Suppressor macrophage (primary cell): ENCODE measurements at regions not wholly inside any gene's neighbourhood (a gene's known extent, or its start where the extent isn't known, plus 50 kb on each side); places are given as distances from the start of the nearest gene placed in this dataset.
A peak's percentile ranks its signal among the peaks of the same experiment; 100 is the strongest.
"Not testable (repeated sequence)": the region's sequence is repeated elsewhere in the genome, so short reads cannot be mapped to it uniquely, and the experiment has no call there.

Experiments used
- DNase-seq, 4 experiments: peaks; one replicate each; pipeline ENCODE4 v3.0.0-alpha.2; 2020 to 2022

- no peak for DNase-seq
Observed at GRCh38 chr2:239566162-239566994, 165.6 kb upstream of the HDAC4 start.

- no peak for DNase-seq
Observed at GRCh38 chr2:239564587-239564986, 163.8 kb upstream of the HDAC4 start.

- no peak for DNase-seq
Observed at GRCh38 chr2:239563561-239563960, 162.7 kb upstream of the HDAC4 start.

GRCh38 chr2:239561446-239562001 lies 160.7 kb upstream of the HDAC4 start:
- no peak for DNase-seq

- no peak for DNase-seq
Observed at GRCh38 chr2:239559417-239560261, 158.8 kb upstream of the HDAC4 start.

- no peak for DNase-seq
Observed at GRCh38 chr2:239558661-239559060, 157.8 kb upstream of the HDAC4 start.

DNA sequence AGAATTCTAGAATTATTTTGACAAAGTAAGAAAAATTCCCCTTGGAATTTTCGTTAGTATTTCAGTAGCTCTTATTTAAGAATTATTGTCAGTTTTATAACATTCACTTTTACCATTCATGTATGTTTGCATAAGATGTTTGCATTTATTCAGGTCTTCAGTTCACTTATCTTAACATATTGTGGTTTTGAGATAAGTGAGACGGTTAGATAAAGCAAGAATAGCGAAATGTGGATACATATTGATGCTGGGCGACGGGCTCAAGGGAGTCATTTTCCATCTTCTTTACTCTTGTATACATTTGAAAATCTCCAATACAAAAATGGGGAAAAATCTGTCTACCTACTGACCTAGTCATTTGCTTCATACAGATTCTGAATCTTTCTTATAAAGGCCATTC lies 156.7 kb upstream of the HDAC4 start:
- DNase-seq: no peak

DNA sequence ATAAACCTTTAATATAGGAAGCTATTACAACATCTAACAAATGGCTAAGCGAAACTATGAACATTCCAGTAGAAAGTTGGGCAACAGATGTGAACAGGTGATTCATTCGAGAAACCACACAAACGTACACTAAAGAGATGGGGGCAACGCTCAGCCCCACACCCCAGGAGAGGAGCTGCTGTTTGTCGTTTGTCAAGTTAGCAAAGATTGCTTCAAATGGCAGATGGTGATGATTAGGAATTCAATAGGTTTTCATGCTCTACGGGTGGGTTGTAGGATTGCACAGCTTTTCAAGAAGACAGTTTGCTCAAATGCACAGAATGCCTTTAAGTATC lies 154.7 kb upstream of the HDAC4 start:
- no peak for DNase-seq

DNA sequence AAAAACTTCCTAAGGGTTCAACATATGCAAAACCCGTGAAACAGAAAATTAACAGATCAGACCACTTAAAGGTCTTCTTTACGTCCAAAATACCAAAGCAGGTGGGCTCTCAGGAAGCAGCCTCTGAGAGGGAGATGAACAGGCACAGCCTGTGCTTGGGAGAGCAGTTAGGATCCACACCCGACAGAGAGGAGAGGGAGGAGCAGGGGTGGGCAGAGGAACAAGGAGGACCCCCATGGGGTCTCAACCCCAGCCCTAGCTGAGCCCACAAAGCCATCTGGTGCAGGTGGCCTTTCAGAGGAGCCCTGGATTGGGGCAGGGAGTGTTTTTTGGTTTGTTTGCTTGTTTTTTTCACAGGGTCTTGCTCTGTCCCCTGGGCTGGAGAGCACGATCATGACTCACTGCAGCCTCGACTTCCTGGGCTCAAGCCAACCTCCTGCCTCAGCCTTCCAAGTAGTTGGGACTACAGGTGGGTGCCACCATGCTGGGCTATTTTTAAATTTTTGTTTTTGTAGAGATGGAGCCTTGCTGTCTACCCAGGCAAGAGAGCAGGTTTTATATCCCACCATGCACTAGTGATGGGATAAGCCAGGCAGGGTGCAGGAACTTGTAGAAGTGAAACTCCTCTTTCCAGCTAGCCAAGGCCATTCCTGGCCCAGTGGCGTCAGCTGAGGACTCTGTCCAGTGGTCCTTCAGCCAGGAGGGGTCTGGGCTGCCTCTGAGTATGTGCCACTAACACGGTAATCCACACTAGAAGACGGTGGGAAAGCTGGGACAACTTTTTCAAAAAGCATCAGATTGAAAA lies 154.1 kb upstream of the HDAC4 start:
- DNase-seq: no peak

DNA sequence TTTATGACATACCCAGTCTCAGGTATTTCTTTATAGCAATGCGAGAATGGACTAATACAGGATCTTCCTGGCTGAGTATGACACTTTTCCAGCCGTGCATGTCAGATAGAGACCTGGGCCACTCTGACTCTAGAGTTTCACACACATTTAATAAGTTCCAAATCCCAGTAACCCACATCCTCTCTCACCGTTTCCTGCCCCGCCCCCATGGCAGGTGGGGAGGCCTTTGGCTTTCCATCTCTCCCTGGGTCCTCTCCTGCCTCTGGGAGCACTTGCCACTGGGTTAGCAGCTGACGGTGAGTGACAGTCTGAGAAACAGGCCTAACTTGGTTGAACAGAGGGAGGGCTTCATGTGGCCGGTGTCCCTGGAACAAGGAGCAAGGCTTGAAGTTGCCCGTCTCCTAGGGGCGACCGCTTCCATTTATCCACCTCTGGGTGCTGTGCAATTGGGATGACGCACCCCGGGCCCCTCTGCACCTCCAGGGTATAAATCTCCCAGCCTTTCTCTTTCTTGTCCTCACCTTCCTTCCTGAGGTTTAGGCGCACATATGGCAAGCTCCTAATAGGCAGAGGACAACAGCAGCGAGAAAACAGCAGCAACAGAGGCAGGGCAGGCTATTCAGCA lies 152.7 kb upstream of the HDAC4 start:
- no peak for DNase-seq

DNA sequence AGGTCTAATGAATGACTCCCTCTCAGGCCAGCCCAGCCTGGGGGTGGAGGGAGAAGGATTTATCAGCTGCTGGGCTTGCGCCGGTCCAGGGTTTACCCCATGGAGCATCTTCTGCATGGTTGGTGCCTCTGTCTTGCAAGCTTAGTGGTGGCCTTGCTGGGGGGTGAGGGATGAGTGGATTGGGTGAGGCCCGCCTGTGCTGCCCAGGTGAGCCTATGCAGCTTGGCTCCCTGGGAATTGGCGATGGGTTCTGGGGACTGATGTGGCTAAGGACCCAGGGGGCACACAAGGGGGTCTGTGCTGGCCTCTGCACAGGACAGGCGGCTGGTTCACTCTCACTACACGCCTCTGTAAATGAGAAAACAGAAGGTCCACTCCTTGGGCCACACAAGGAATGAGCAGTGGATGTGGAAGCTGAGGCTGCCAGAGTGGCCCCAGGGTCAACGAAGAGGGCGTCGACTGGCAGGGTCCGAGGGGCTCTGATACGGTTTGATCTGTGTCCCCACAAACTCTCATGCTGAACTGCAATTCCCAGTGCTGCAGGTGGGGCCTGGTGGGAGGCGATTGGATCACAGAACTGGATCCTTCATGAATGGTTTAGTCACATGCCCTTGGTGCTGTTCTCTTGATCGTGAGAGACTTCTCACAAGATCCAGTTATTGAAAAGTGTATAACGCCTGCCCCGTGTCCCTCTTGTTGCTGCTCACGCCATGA lies 151.6 kb upstream of the HDAC4 start:
- no peak for DNase-seq

GRCh38 chr2:239551206-239551605 lies 150.4 kb upstream of the HDAC4 start:
- no peak for DNase-seq

GRCh38 chr2:239550357-239550756 lies 149.5 kb upstream of the HDAC4 start:
- no peak for DNase-seq

- DNase-seq: no peak
Observed at GRCh38 chr2:239549711-239550255, 149.0 kb upstream of the HDAC4 start.

DNA sequence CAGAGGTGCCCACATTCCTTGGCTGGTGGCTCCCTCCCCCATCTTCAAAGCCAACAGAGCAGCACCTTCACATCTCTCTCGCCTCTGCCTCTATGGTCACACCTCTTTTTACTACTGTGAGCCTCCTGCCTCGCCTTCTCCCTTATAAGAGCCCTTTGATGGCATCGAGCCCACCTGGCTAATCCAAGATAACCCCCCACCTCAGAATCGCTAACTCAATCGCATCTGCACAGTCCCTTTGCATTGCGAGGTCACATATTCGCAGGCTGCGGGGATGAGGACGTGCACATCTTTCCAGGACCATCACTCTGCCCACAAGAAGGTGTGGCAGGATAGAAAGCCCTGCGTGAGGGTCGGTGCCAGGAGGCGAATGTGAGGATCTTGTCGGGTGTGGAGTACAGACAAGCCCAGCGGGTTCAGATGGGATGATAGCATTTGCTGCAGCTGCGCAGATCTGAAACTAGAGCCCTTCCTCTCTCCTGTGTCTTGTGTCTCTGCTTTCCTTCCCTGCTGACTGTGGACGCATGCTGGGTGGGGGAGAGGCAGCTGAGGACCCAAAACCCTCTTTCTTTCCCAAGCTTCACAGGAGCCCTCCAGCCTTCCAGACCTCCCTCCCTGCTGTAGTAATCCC lies 148.3 kb upstream of the HDAC4 start:
- no peak for DNase-seq

GRCh38 chr2:239548451-239548871 lies 147.6 kb upstream of the HDAC4 start:
- DNase-seq: no peak

GRCh38 chr2:239547140-239547539 lies 146.3 kb upstream of the HDAC4 start:
- DNase-seq: not testable (repeated sequence)

DNA sequence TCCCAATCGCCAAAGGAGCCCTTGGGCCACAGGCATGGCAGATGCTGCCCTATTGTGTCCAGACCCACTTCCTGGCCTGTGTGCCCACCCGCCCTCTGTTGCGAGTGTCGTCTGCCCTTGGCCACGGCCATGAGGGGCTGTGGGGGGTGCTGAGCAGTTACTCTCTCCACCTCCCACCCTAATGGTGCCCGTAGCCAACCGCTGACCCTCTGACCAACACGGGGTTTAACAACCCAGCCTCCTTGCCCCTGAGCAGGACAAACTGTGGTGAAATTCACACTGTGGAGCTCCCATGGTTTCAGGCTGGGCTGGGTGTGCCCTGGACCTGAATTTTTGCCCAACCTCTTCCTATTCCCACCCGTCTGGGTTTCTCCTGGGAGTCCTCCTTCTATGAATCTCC lies 145.7 kb upstream of the HDAC4 start:
- DNase-seq: no peak

- no peak for DNase-seq
Observed at GRCh38 chr2:239545741-239546392, 145.0 kb upstream of the HDAC4 start.

DNA sequence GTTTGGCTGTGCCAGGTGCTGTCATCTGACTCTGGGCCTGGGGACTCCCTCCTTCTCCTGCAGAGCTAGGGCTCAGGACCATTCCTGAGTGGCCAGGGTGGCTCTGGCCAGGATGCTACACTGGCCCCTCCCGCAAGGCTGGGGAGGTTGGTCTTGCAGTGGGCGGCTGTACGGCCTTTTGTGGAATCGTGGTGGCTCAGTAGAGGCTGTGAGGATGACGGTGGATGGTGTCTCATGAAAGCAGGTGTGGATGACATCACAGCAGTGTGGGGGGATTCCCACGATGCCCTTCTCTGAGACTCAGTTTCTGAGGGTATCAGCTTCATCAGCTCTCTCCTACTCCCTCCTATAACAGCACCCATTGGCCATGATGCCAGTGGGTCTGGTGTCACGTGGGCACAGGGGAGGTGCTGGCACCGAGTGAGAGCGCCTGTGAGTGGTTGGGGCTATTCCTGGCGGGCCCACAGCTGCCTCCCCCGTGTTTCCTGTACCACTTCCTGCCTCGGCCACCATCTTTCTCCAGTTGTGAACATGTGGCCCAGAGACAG lies 144.2 kb upstream of the HDAC4 start:
- DNase-seq: peak in 1 of 4 experiments; percentile 19
